ENCODE measurements at regions not wholly inside any gene's neighbourhood (a gene's known extent, or its start where the extent isn't known, plus 50 kb on each side); places are given as distances from the start of the nearest gene placed in this dataset.

DNA sequence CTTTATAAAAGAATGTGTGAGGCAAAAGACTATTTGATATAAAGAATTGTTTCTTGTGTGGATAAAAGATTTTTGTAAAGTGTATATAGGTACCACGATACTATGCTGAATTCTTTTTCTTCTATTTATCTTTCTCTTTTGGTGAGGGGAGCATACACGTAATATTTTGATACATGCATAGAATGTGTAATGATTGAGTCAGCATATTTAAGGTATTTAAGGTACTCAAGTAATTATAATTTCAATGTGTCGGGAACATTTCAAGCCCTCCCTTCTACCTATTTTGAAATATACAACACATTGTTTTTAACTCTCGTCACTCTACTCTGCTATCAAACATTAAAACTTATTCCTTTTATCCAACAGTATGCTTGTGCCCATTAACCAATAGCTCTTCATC is 1221.6 kb upstream of the PHF14 start:
- TF ChIP-seq POLR2AphosphoS5 (IDR thresholded peaks at IDR 0.05; ENCODE audit: low read depth, low read length): no peak
- TF ChIP-seq FOXP2 (optimal IDR thresholded peaks at IDR 0.05; ENCODE audit: borderline replicate concordance, extremely low read depth, extremely low read length, insufficient read depth): no peak
- TF ChIP-seq SIN3A (IDR thresholded peaks at IDR 0.05; ENCODE audit: borderline replicate concordance, insufficient read depth, low read length): no peak
- no peak for TF ChIP-seq TAF1 (IDR thresholded peaks at IDR 0.05; ENCODE audit: borderline replicate concordance, insufficient read depth, low read length)
- TF ChIP-seq, protein P1, sequence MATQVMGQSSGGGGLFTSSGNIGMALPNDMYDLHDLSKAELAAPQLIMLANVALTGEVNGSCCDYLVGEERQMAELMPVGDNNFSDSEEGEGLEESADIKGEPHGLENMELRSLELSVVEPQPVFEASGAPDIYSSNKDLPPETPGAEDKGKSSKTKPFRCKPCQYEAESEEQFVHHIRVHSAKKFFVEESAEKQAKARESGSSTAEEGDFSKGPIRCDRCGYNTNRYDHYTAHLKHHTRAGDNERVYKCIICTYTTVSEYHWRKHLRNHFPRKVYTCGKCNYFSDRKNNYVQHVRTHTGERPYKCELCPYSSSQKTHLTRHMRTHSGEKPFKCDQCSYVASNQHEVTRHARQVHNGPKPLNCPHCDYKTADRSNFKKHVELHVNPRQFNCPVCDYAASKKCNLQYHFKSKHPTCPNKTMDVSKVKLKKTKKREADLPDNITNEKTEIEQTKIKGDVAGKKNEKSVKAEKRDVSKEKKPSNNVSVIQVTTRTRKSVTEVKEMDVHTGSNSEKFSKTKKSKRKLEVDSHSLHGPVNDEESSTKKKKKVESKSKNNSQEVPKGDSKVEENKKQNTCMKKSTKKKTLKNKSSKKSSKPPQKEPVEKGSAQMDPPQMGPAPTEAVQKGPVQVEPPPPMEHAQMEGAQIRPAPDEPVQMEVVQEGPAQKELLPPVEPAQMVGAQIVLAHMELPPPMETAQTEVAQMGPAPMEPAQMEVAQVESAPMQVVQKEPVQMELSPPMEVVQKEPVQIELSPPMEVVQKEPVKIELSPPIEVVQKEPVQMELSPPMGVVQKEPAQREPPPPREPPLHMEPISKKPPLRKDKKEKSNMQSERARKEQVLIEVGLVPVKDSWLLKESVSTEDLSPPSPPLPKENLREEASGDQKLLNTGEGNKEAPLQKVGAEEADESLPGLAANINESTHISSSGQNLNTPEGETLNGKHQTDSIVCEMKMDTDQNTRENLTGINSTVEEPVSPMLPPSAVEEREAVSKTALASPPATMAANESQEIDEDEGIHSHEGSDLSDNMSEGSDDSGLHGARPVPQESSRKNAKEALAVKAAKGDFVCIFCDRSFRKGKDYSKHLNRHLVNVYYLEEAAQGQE (IDR thresholded peaks at IDR 0.05; ENCODE audit: insufficient read depth in 1 of 2, low read depth in 2 of 2, low read length in 2 of 2): no peak

DNA sequence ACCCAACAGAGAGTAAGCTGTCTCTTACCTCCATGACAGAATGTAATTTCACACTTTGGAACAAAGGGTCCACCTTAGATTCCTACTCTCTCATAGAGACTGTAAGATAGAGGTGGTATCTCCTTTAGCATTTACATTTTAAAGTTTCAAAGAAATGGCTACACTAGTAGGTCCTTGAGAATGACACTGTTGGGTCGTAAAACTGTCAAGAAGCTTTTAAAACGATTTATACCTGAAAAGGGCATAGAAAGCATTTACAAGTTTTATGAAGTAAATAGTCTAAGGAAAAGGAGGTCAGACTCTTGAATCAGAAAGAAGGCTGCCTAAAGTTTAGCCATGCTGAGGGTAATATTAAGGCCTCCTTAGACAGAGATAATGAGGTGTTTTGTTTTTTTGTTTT is 1212.4 kb upstream of the PHF14 start:
- TF ChIP-seq SIN3A (IDR thresholded peaks at IDR 0.05; ENCODE audit: borderline replicate concordance, insufficient read depth, low read length): no peak
- no peak for TF ChIP-seq POLR2AphosphoS5 (IDR thresholded peaks at IDR 0.05; ENCODE audit: low read depth, low read length)

DNA sequence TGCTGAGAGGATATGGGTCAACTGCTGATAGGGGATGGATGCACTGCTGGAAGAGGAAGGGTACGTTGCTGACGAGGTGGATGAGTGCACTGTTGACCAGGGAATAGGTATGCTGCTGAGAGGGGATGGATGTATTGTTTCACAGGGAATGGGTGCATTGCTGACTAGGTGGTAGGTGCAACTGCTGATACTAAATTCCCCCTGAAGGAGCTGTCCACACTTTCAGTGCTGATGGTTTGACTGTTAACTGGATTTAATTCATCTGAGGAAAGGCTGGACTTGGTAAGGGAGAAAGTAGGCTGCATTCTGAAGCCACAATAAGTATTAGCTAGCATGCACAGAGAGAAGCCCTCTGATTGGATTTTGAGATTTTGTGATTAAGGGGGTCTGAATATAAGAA is 1196.8 kb upstream of the PHF14 start:
- TF ChIP-seq POLR2AphosphoS5 (IDR thresholded peaks at IDR 0.05; ENCODE audit: low read depth, low read length) (no peak), SIN3A (IDR thresholded peaks at IDR 0.05; ENCODE audit: borderline replicate concordance, insufficient read depth, low read length) (no peak), FOXP2 (optimal IDR thresholded peaks at IDR 0.05; ENCODE audit: borderline replicate concordance, extremely low read depth, extremely low read length, insufficient read depth) (no peak)
- TF ChIP-seq, protein P1 (IDR thresholded peaks at IDR 0.05; ENCODE audit: insufficient read depth in 1 of 2, low read depth in 2 of 2, low read length in 2 of 2): peak; percentile 35 to 86; a peak in 3 of 4 replicates

DNA sequence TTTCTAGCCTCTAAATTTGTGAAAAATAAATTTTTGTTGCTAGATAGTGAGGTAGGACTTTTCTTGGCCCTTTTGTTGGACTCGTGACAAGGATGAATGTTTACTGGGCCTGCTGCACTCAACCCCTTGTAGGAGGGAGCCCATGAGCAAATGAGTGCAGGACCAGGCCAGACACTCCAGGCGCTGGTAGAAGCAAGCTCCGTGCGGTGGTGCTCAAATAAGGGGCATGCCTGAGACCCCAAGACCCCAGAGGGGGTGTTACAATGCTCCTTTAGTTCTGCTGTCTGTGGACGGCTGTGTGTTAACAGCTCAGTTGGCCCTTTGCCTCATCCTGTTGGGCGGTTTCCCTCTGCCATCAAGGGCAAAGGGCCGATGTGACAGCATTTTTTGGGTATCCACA is 1195.3 kb upstream of the PHF14 start:
- no peak for TF ChIP-seq SIN3A (IDR thresholded peaks at IDR 0.05; ENCODE audit: borderline replicate concordance, insufficient read depth, low read length)
- TF ChIP-seq POLR2AphosphoS5 (IDR thresholded peaks at IDR 0.05; ENCODE audit: low read depth, low read length): no peak
- no peak for TF ChIP-seq TAF1 (IDR thresholded peaks at IDR 0.05; ENCODE audit: borderline replicate concordance, insufficient read depth, low read length)
- TF ChIP-seq, protein P1 (IDR thresholded peaks at IDR 0.05; ENCODE audit: insufficient read depth in 1 of 2, low read depth in 2 of 2, low read length in 2 of 2): no peak
- no peak for TF ChIP-seq FOXP2 (optimal IDR thresholded peaks at IDR 0.05; ENCODE audit: borderline replicate concordance, extremely low read depth, extremely low read length, insufficient read depth)

DNA sequence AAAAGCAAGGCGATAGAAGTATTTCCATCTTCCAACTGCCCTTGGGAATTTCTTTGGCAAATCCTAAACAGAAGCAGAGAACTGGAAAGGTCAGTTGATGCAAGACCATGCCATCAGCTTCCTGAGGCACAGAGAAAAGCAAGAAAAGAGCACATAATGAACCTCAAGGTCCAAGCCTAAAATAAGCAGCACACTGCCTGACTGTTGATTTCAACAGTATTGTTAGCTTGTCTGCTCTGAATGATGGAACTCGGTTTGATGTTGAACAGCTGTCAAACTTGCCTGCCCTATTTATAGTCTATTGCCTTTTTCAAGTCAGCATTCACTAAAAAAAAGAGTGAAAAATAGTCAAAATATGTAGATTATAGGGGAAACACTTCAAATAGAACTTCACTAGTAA is 1192.0 kb upstream of the PHF14 start:
- TF ChIP-seq POLR2AphosphoS5 (IDR thresholded peaks at IDR 0.05; ENCODE audit: low read depth, low read length) (no peak), FOXP2 (optimal IDR thresholded peaks at IDR 0.05; ENCODE audit: borderline replicate concordance, extremely low read depth, extremely low read length, insufficient read depth) (no peak), SIN3A (IDR thresholded peaks at IDR 0.05; ENCODE audit: borderline replicate concordance, insufficient read depth, low read length) (no peak)
- TF ChIP-seq, protein P1 (IDR thresholded peaks at IDR 0.05; ENCODE audit: insufficient read depth in 1 of 2, low read depth in 2 of 2, low read length in 2 of 2): no peak

All from PFSK-1 (cell line).